ENCODE measurements at regions not wholly inside any gene's neighbourhood (a gene's known extent, or its start where the extent isn't known, plus 50 kb on each side); places are given as distances from the start of the nearest gene placed in this dataset.
"Not testable (repeated sequence)": the region's sequence is repeated elsewhere in the genome, so short reads cannot be mapped to it uniquely, and the experiment has no call there.

DNA sequence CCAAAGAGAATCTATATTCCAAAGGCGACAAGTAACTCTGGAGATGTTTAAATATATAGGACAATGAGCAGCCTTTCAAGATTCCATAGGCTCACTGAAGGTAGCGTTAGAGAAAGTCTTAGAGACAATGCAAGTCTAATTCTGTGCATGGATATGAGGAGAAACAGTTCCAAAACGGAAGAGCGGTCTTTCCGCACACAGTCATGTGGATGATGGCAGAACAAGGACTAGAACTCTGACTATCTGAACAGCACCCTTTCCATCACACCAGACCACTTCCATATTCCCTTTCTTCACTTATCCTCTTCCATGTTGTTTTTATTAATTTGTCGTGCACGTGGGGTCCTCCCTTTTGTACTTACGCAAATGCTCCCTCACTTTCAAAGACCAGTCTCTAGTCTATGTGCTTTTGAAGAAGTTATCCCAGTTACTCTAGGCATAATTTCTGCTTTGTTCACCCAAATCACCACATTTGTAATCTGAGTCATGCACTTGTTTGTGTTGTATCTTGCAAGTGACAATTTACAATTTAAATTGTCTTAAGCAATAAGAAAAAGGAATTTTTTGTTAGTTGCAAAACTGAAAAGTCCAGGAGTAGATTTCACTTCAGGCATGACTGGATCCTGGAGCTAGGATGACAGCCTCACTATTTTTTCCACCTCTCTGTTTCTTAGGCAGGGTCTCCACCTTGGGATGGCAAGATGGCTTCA is 116.0 kb upstream of the ADRA1B start:
- DNase-seq: no peak

DNA sequence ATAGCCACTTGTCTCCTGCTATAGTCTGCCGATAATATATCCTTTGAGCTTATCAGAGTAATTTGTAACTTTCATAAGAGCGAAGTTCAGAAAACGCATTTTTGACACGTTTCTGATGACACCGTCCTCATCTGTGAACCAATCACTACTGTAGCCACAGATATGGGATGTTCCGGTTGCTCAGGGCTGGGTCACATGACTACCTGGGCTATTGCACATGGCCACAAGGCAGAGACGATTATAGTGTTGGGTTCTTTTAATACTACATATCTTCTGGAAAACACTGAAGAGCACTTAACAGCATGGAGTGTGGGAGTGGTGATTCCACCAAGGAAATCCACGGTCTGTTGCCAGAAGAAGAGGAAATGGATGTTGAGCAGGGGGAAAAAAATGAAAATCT is 115.0 kb upstream of the ADRA1B start:
- DNase-seq: no peak

DNA sequence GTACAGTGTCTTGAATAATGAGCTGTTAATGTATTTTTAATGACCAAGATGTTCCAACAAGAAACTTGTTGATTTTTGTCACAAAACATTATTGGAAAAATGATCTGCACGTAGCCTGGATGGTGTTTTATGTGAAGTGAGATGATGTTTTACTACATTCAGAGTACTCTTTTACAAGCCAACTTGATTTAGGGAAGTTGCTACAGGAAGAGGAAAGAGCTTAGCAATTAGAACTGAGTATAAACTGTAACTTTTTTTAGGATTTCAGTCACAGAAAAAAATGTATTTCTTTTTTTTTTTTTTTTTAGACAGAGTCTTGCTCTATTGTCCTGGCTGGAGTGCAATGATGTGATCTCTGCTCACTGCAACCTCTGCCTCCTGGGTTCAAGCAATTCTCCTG is 113.6 kb upstream of the ADRA1B start:
- DNase-seq: no peak

DNA sequence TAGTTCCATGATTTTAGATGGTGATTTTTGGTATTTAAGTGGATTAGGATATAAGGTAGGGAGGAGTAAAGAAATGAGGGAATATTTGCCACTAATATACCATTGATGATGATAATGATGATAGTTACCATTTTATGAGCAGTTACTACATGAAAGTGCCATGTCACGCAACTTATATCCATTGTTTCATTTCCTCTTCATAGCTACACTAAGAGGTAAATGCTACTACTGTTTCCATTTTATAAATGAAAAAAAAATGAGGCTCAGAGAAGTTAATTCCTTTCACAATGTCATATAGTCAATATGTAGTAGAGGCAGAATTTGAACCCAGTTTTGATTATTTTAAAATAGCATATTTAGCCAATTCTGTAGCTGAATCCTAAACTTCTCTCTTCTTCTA is 112.2 kb upstream of the ADRA1B start:
- no peak for DNase-seq

DNA sequence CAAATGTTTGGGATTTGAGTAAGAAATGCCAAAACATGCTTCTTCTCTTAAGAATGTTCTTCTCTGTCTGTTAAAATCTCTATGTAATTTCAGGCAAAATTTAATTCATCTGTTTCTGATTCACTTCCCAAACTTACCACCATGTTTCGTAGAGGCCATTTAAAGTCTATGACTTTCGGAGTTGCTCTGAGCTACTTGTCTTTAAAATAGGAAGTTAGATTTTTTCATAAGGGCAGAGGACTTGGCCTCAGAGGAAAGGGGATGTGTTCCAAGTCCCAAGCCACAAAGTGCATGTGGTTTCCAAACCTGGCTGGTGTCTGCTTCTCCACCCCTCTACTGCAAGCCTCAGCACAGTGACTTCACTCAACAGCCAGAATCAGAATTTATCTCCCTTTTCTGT is 111.3 kb upstream of the ADRA1B start:
- DNase-seq: no peak

DNA sequence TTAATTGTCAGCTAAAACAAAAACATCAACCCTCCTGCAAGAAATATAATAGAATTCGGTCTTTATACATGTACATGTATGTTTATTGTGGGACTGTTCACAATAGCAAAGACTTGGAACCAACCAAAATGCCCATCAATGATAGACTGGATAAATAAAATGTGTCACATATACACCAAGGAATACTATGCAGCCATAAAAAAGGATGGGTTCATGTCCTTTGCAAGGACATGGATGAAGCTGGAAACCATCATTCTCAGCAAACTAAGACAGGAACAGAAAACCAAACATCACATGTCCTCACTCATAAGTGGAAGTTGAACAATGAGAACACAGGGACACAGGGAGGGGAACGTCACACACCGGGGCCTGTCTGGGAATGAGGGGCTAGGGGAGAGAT is 109.1 kb upstream of the ADRA1B start:
- DNase-seq: not testable (repeated sequence)

DNA sequence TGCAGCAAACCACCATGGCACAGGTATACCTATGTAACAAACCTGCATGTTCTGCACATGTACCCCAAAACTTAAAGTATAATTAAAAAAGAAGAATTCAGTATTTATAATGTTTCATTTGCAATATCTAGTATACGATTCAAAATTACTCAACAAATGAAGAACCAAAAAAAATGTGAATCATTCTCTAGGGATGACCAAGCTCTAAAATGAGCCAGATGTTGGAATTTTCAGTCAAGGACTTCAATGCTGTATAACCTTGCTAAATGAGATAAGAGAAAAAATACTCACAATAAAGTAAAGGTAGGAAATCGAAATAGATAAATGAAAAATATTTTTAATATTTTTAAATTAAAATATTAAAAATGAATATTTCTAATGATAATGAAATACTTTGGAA is 108.7 kb upstream of the ADRA1B start:
- no peak for DNase-seq

DNA sequence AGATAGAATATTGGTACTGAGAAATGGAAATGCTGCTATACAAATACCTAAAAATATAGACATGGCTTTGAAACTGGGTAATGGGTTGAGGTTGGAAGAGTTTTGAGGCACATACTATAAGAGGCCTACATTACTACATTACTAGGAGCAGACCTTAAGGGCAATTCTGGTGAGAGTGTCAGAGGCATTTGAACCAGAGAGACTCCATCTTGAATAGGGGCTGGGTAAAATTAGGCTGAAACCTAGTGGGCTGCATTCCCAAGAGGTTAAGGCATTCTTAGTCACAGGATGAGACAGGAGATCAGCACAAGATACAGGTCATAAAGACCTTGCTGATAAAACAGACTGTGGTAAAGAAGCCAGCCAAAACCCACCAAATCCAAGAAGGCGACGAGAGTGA is 104.6 kb upstream of the ADRA1B start:
- no peak for DNase-seq

DNA sequence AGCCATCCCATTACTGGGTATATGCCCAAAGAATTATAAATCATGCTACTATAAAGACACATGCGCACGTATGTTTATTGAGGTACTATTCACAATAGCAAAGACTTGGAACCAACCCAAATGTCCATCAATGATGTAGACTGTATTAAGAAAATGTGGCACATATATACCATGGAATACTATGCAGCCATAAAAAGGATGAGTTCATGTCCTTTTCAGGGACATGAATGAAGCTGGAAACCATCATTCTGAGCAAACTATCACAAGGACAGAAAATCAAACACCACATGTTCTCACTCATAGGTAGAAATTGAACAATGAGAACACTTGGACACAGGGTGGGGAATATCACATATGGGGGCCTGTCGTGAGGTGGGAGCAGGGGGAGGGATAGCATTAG is 103.5 kb upstream of the ADRA1B start:
- not testable (repeated sequence) for DNase-seq

DNA sequence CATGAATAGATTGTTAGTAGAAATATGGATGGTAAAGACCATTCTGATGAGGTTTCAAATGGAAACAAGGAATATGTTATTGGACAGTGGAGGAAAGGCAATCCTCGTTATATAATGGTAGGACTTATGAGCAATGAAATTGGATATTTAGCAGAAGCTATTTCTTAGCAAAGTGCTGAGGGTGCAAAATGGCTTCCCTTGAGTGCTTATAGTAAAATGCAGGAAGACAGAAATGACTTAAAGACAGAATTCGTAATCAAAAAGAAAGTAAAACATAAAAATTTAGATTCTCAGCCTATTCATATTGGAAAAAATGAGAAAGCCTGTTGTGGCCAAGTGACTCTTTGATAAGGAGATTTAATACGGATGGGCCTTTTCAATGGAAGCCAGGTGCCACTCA is 102.1 kb upstream of the ADRA1B start:
- DNase-seq: no peak

DNA sequence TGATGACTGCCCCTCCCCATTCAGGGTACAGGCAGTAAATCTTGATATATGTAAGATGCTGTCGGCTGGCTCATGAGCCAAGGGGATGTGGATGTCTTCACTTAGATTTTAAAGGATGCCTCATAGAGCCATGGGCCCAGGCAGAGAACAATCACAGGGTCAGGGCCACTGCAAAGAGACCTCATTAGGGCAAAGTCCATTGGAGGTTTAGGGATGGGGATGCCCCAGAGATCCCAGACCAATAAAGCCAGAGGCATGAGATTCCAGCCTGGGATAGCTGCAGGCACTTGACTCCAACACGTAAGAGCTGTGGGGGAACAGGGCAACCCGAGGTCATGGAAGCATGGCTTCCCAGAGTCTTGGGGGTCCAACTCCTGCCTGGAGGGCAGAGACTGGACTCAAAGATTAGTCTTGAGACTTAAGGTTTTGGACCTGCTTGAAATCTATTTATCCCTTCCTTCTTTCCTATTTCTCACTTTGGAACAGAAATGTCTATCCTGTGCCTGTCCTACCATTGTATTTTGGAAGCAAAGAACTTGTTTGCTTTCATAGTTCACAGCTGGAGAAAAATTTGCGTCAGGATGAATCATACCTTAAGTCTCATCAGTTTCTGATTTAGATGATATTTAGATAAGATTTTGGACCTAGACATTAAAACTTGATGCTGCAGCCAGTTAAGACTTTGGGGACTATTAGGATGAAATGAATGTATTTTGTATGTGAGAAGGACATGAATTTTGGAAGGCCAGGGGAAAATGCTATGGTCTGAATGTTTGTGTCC is 101.3 kb upstream of the ADRA1B start:
- DNase-seq: no peak

DNA sequence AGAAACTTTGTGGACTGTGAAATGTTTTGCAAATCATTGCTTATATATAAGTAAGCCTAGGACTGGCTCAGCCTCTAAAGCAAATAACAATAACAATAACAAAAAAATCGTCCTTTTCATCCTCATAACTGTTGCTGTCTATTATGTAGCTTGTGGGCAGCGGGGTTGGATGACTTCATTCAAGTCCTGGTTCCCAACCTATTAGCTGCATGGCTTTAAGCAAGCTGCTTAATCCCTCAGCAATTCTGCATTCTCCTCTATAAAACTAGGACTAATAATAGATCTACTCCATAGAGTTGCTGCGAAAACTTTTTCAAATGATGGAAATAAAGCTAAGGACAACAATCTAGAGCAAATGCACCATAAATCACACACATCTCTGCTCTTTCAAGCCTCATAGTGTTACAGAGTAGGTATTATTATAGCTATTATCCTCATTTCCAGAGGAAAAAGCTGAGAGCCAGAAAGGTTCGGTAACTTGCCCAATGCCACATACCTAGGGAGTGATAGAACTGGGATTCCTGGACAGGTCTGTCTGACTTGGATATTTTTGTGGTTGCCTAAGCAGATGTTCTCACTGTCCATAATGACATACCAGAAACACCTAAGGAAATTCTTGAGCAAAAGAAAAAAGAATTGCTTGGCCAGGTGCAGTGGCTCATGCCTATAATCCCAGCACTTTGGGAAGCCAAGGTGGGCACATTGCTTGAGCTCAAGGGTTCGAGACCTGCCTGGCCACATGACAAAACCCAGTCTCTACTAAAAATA is 98.8 kb upstream of the ADRA1B start:
- no peak for DNase-seq

DNA sequence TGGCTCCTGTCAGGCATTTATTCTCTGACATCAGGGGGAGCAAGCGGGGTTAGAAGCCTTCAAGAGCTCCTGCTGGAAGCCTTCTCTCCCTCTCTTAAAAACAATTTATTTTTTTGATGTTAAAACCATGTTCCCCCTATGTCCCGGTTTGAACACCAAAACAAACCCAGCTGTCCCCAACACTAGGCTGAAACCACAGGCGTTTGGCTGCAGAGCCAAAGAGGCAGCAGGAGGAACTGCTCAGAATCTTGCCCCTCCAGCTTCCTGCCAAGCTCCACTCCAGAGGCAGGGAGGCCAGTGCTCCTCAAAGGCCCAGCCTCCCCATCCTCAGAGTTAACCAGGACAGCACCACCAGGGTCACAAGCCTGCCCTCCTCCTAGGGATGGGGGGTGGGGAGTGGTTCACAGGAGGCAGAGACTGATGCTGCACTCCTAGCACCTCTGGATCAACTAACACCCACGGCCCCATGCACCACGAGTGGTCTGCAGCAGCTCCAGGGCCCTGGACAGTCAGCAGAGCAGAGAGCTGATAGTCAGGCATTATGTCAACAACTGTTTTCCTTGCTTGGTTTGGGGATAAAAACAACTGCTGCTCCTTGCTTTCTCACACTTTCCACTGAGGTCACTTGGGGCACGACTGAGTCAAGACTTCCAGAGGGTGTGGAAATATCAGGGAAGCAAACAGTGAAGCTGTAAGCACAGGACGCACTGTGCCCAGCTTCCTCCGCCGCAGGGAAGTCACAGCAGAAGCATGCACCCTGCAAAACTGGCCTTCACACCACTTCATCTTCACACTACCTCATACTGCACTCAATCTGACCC is 96.5 kb upstream of the ADRA1B start:
- no peak for DNase-seq

DNA sequence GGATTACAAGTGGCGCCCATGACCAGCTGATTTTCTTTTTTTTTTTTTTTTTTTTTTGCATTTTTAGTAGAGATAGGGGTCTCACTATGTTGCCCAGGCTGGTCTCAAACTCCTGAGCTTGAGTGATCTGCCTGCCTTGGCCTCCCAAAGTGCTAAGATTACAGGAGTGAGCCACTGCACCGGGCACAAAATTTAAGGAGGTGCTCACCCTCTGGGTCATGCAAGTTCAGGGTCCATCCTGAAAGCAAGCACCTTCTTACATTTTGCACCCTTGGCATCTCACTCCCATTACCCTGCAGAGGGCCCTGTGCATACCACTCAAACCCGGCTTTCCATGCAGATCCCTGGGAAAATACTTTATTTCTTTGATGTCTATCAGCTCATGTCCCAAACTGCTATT is 95.6 kb upstream of the ADRA1B start:
- no peak for DNase-seq

DNA sequence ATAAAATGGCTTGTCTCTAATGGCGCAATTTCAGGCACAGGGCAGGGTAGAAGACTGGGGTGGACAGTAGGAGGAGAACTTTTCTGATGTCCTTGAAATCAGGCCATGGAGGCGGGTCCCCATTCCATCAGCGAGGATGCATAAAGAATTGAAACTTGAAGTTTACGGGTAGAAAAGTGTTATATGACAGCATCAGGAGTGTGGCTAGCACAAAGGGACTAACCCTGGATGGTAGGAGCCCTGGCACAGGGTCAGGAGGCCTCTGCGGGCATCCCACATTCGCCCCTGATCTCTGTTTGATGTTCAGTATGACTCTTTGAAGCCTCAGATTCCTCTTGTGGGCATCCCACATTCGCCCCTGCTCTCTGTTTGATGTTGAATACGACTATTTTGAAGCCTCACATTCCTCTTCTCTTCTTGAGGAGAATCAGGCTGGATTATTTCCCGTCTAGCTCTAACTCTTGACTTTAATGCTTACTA is 94.8 kb upstream of the ADRA1B start:
- DNase-seq: no peak

DNA sequence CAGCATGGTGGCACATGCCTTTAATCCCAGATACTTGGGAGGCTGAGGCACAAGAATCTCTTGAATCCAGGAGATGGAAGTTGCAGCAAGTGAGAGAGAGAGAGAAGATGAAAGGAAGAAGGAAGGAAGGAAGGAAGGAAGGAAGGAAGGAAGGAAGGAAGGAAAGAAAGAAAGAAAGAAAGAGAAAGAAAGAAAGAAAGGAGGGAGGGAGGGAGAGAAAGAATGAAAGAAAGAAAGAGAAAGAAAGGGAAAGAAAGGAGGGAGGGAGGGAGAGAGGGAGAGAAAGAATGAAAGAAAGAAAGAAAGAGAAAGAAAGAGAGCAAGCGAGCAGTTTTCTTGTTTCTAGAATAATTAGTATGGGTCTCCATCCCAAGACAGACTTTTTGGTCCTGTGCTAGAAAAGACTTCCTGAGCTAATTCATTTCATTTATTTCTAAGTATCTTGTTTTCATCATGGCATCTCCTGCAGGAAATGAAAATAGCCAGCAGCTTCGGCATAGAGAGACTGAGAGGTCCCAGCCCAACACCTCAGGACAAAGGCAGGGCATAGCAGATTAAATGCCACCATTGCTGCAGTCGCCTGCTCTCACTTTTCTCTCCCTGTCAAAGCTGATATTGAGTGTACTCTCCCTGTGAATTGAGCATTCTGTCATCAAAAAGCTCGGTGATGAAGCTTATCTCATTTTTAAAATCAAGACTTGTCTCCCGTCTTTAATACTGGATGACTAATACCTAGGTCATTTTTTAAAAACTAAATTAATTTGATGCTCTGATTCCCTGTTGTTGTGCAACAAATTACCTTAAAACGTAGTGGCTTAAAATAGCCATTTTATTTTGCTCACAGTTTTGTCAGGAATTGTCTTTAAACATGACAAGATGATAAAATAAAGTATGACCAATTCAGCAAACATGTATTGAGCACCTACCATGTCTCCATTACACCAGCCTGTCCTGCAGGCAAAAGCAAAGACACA is 91.8 kb upstream of the ADRA1B start:
- DNase-seq: no peak

DNA sequence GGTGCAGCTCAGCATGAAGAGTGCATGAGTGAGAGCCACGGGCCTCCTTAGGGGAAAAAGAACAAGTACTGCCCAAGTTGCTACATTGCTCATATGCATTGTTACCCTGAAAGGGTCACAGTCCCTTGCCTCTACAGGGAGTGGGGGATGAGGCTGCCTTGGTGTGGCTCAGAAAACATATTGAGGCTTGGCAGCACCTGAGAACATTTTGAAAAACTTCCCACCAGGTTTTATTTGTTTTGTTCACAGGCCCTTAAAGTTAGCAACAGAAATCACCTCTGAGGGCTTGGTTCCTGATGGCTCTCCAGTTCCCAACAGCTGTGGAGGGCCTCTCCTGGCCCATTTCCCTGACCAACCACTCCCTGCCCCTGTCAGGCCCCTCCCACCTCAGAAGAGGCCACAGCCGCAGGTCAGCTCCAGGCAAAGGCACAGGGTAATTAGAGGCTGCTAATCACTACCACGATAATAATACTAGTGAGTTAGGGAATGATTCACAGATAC is 90.7 kb upstream of the ADRA1B start:
- DNase-seq: no peak

DNA sequence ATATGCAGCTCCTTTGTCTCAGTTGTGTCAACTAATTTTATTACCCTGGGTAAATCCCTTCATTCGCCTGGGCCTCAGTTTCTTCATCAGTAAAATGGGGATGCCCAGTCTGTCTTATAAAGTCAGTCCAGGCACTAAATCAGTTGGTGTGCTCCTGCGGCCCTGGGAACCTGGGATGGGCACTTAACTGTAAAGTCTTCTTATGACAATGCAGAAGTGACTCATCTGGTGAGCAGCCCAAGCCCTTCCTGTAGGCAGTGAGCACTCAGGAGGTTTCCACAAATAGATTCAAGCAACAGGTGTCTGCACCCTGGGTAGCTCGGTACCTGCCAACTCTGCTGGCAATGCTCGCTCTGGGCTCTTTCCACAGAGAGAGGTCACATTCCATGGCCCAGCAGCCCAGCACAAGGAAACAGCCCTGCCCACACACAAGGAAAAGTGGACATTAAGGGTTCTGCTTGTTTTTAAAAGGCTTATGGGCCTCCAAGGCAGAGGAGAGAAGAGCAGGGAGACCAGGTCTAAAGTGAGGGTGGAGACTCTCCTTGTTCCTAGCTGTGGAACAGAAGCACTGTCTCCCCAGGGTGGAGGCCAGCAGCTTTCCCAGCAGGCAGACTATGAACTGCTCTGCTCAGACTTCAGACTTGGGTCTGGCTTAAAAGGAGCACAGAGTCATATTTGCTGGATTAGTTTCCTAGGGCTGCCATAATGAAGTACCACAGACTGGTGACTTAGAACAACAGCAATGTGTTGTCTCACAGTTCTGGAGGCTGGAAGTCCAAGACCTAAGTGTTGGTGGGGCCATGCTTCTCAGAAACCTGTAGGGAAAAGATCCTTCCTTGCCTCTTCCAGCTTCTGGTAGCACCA is 89.7 kb upstream of the ADRA1B start:
- no peak for DNase-seq

DNA sequence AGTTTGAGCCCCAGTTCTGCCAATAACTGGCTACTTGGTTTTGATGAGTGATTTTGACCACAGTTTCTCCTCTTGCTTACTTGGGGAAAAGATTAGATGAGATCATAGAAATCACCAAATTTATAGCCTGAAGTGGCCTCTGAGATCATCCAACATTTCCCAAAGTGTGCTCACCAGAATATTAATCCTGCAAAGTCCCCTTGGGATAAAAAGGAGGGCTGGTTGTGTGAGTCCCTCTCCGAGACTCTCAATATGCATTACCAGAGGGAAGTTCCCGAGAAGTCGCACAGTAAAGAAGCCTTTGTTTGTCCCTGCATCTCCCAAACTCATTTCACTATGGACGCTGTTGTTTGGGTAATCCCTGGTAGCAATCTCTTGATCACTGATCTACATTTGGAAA is 88.4 kb upstream of the ADRA1B start:
- DNase-seq: no peak

DNA sequence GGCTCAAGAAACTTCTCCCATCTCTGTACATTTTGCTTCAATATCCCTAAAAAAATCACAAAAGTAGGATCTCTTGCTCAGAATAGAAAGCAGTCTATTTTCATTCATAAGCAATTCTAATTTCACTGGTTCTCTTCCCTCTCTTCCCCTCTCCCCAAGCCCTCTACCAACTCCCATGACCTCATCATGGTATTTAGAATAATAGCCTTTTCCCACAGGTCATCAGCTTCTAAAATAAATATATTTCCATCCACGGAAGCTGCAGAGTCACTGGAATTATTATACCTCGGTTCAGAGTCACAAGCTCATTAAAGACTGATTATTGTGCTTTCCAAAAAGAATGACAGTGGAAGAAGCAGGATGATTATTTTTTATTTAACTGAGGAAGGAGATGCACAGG is 84.2 kb upstream of the ADRA1B start:
- DNase-seq: no peak
